Liver (tissue), 3 donors: ENCODE measurements at regions not wholly inside any gene's neighbourhood (a gene's known extent, or its start where the extent isn't known, plus 50 kb on each side); places are given as distances from the start of the nearest gene placed in this dataset.

ENCODE experiments used
- CTCF ChIP-seq: fragments of 150-350 bp; IDR thresholded peaks from 2 replicates; pipeline ENCODE4 v1.5.1; 2017; ENCODE audit warnings: improper control_type of control experiment, low read depth, low read length; ENCODE audit not compliant: missing input control
- EGR1 ChIP-seq, 2 donors: IDR thresholded peaks; 2 replicates each; pipeline ENCODE4 v1.6.1; 2016 to 2018; ENCODE audit warnings: antibody characterized with exemption in 2 of 2, low read depth in 2 of 2
- FOXA1 ChIP-seq: IDR thresholded peaks from 2 replicates; pipeline ENCODE4 v1.6.1; 2016; ENCODE audit warnings: antibody characterized with exemption
- GABPA ChIP-seq, 2 donors: IDR thresholded peaks in 1 of 2; conservative IDR thresholded peaks in 1 of 2; 2 replicates each; pipeline ENCODE4 v1.6.1; 2016; ENCODE audit warnings: antibody characterized with exemption in 2 of 2, mild to moderate bottlenecking in 1 of 2, moderate library complexity in 1 of 2
- HNF4A ChIP-seq, 2 donors: conservative IDR thresholded peaks; 2 replicates each; pipeline ENCODE4 v1.6.1; 2016; ENCODE audit warnings: antibody characterized with exemption in 2 of 2, mild to moderate bottlenecking in 2 of 2
- JUND ChIP-seq, 2 donors: IDR thresholded peaks; 2 replicates each; pipeline ENCODE4 v1.6.1; 2016; ENCODE audit warnings: antibody characterized with exemption in 2 of 2
- MAX ChIP-seq: IDR thresholded peaks from 2 replicates; pipeline ENCODE4 v1.6.1; 2016; ENCODE audit warnings: antibody characterized with exemption
- RAD21 ChIP-seq, 2 donors: IDR thresholded peaks; 2 replicates each; pipeline ENCODE4 v1.6.1; 2016; ENCODE audit warnings: antibody characterized with exemption in 2 of 2, mild to moderate bottlenecking in 2 of 2
- RXRA ChIP-seq, 2 donors: IDR thresholded peaks; 2 replicates each; pipeline ENCODE4 v1.6.1; 2017 to 2018; ENCODE audit warnings: antibody characterized with exemption in 2 of 2, mild to moderate bottlenecking in 1 of 2
- SP1 ChIP-seq: IDR thresholded peaks from 2 replicates; pipeline ENCODE4 v1.6.1; 2018; ENCODE audit warnings: antibody characterized with exemption, mild to moderate bottlenecking
- TAF1 ChIP-seq: conservative IDR thresholded peaks from 2 replicates; pipeline ENCODE4 v1.6.1; 2016; ENCODE audit warnings: antibody characterized with exemption, mild to moderate bottlenecking
- YY1 ChIP-seq: IDR thresholded peaks from 2 replicates; pipeline ENCODE4 v1.6.1; 2016; ENCODE audit warnings: antibody characterized with exemption, mild to moderate bottlenecking
- TF ChIP-seq, protein P1 (sequence below): IDR thresholded peaks from 2 replicates; pipeline ENCODE4 v1.6.1; 2016; ENCODE audit warnings: antibody characterized with exemption
- TF ChIP-seq, protein P2 (sequence below): IDR thresholded peaks from 2 replicates; pipeline ENCODE4 v1.6.1; 2016; ENCODE audit warnings: antibody characterized with exemption, mild to moderate bottlenecking
- donor health status: healthy.
- donor health status: healthy.

- TF ChIP-seq JUND (IDR thresholded peaks at IDR 0.05), result no peak
- no peak for TF ChIP-seq SP1
- TF ChIP-seq GABPA (IDR thresholded peaks at IDR 0.05 in 1 of 2, conservative IDR thresholded peaks at IDR 0.05 in 1 of 2), result no peak
- TF ChIP-seq CTCF, result no peak
- no peak for TF ChIP-seq TAF1
- TF ChIP-seq EGR1 (IDR thresholded peaks at IDR 0.05; ENCODE audit: low read depth in 2 of 2), result no peak
- TF ChIP-seq YY1, result no peak
- no peak for TF ChIP-seq RAD21 (IDR thresholded peaks at IDR 0.05)
- TF ChIP-seq, protein P1, sequence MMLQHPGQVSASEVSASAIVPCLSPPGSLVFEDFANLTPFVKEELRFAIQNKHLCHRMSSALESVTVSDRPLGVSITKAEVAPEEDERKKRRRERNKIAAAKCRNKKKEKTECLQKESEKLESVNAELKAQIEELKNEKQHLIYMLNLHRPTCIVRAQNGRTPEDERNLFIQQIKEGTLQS, result no peak
- no peak for TF ChIP-seq HNF4A (conservative IDR thresholded peaks at IDR 0.05)
- no peak for TF ChIP-seq FOXA1
- TF ChIP-seq RXRA (IDR thresholded peaks at IDR 0.05), result no peak
- TF ChIP-seq MAX, result no peak
- TF ChIP-seq, protein P2, sequence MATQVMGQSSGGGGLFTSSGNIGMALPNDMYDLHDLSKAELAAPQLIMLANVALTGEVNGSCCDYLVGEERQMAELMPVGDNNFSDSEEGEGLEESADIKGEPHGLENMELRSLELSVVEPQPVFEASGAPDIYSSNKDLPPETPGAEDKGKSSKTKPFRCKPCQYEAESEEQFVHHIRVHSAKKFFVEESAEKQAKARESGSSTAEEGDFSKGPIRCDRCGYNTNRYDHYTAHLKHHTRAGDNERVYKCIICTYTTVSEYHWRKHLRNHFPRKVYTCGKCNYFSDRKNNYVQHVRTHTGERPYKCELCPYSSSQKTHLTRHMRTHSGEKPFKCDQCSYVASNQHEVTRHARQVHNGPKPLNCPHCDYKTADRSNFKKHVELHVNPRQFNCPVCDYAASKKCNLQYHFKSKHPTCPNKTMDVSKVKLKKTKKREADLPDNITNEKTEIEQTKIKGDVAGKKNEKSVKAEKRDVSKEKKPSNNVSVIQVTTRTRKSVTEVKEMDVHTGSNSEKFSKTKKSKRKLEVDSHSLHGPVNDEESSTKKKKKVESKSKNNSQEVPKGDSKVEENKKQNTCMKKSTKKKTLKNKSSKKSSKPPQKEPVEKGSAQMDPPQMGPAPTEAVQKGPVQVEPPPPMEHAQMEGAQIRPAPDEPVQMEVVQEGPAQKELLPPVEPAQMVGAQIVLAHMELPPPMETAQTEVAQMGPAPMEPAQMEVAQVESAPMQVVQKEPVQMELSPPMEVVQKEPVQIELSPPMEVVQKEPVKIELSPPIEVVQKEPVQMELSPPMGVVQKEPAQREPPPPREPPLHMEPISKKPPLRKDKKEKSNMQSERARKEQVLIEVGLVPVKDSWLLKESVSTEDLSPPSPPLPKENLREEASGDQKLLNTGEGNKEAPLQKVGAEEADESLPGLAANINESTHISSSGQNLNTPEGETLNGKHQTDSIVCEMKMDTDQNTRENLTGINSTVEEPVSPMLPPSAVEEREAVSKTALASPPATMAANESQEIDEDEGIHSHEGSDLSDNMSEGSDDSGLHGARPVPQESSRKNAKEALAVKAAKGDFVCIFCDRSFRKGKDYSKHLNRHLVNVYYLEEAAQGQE, result no peak
These were observed 195.2 kb upstream of the CNR1 start for GRCh38 chr6:88361298-88361697.
